Liver (tissue), 3 donors: ENCODE measurements at regions not wholly inside any gene's neighbourhood (a gene's known extent, or its start where the extent isn't known, plus 50 kb on each side); places are given as distances from the start of the nearest gene placed in this dataset.

Experiments
- EGR1 ChIP-seq, 2 donors: IDR thresholded peaks; 2 replicates each; pipeline ENCODE4 v1.6.1; 2016 to 2018; ENCODE audit warnings: antibody characterized with exemption in 2 of 2, low read depth in 2 of 2
- FOXA1 ChIP-seq: IDR thresholded peaks from 2 replicates; pipeline ENCODE4 v1.6.1; 2016; ENCODE audit warnings: antibody characterized with exemption
- GABPA ChIP-seq, 2 donors: IDR thresholded peaks in 1 of 2; conservative IDR thresholded peaks in 1 of 2; 2 replicates each; pipeline ENCODE4 v1.6.1; 2016; ENCODE audit warnings: antibody characterized with exemption in 2 of 2, mild to moderate bottlenecking in 1 of 2, moderate library complexity in 1 of 2
- HNF4G ChIP-seq: IDR thresholded peaks from 2 replicates; pipeline ENCODE4 v1.6.1; 2016; ENCODE audit warnings: antibody characterized with exemption
- JUND ChIP-seq, 2 donors: IDR thresholded peaks; 2 replicates each; pipeline ENCODE4 v1.6.1; 2016; ENCODE audit warnings: antibody characterized with exemption in 2 of 2
- TAF1 ChIP-seq: conservative IDR thresholded peaks from 2 replicates; pipeline ENCODE4 v1.6.1; 2016; ENCODE audit warnings: antibody characterized with exemption, mild to moderate bottlenecking
- YY1 ChIP-seq: IDR thresholded peaks from 2 replicates; pipeline ENCODE4 v1.6.1; 2016; ENCODE audit warnings: antibody characterized with exemption, mild to moderate bottlenecking
- ZBTB33 ChIP-seq: IDR thresholded peaks from 2 replicates; pipeline ENCODE4 v1.6.1; 2016; ENCODE audit warnings: antibody characterized with exemption
- TF ChIP-seq, protein P1 (sequence below): IDR thresholded peaks from 2 replicates; pipeline ENCODE4 v1.6.1; 2016; ENCODE audit warnings: antibody characterized with exemption
- TF ChIP-seq, protein P2 (sequence below): fragments of 150-350 bp; IDR thresholded peaks from 2 replicates; pipeline ENCODE4 v1.5.1; 2017; ENCODE audit warnings: improper control_type of control experiment, low read depth, low read length; ENCODE audit not compliant: missing input control
- TF ChIP-seq, protein P3 (sequence below): IDR thresholded peaks from 2 replicates; pipeline ENCODE4 v1.6.1; 2016; ENCODE audit warnings: antibody characterized with exemption
- TF ChIP-seq, protein P4 (sequence below): IDR thresholded peaks from 2 replicates; pipeline ENCODE4 v1.6.1; 2016; ENCODE audit warnings: antibody characterized with exemption, mild to moderate bottlenecking
- donor health status: healthy.
- donor health status: healthy.

GRCh38 chr5:133863857-133864585 is 104.4 kb downstream of the C5orf15 start:
- TF ChIP-seq TAF1 (no peak), YY1 (no peak), ZBTB33 (no peak), JUND (IDR thresholded peaks at IDR 0.05) (no peak), EGR1 (IDR thresholded peaks at IDR 0.05; ENCODE audit: low read depth in 2 of 2) (no peak), FOXA1 (no peak), GABPA (IDR thresholded peaks at IDR 0.05 in 1 of 2, conservative IDR thresholded peaks at IDR 0.05 in 1 of 2) (no peak), HNF4G (no peak)
- TF ChIP-seq, protein P1, sequence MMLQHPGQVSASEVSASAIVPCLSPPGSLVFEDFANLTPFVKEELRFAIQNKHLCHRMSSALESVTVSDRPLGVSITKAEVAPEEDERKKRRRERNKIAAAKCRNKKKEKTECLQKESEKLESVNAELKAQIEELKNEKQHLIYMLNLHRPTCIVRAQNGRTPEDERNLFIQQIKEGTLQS: no peak
- TF ChIP-seq, protein P2, sequence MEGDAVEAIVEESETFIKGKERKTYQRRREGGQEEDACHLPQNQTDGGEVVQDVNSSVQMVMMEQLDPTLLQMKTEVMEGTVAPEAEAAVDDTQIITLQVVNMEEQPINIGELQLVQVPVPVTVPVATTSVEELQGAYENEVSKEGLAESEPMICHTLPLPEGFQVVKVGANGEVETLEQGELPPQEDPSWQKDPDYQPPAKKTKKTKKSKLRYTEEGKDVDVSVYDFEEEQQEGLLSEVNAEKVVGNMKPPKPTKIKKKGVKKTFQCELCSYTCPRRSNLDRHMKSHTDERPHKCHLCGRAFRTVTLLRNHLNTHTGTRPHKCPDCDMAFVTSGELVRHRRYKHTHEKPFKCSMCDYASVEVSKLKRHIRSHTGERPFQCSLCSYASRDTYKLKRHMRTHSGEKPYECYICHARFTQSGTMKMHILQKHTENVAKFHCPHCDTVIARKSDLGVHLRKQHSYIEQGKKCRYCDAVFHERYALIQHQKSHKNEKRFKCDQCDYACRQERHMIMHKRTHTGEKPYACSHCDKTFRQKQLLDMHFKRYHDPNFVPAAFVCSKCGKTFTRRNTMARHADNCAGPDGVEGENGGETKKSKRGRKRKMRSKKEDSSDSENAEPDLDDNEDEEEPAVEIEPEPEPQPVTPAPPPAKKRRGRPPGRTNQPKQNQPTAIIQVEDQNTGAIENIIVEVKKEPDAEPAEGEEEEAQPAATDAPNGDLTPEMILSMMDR: no peak
- TF ChIP-seq, protein P3, sequence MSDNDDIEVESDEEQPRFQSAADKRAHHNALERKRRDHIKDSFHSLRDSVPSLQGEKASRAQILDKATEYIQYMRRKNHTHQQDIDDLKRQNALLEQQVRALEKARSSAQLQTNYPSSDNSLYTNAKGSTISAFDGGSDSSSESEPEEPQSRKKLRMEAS: no peak
- TF ChIP-seq, protein P4, sequence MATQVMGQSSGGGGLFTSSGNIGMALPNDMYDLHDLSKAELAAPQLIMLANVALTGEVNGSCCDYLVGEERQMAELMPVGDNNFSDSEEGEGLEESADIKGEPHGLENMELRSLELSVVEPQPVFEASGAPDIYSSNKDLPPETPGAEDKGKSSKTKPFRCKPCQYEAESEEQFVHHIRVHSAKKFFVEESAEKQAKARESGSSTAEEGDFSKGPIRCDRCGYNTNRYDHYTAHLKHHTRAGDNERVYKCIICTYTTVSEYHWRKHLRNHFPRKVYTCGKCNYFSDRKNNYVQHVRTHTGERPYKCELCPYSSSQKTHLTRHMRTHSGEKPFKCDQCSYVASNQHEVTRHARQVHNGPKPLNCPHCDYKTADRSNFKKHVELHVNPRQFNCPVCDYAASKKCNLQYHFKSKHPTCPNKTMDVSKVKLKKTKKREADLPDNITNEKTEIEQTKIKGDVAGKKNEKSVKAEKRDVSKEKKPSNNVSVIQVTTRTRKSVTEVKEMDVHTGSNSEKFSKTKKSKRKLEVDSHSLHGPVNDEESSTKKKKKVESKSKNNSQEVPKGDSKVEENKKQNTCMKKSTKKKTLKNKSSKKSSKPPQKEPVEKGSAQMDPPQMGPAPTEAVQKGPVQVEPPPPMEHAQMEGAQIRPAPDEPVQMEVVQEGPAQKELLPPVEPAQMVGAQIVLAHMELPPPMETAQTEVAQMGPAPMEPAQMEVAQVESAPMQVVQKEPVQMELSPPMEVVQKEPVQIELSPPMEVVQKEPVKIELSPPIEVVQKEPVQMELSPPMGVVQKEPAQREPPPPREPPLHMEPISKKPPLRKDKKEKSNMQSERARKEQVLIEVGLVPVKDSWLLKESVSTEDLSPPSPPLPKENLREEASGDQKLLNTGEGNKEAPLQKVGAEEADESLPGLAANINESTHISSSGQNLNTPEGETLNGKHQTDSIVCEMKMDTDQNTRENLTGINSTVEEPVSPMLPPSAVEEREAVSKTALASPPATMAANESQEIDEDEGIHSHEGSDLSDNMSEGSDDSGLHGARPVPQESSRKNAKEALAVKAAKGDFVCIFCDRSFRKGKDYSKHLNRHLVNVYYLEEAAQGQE: no peak
